ENCODE measurements at regions not wholly inside any gene's neighbourhood (a gene's known extent, or its start where the extent isn't known, plus 50 kb on each side); places are given as distances from the start of the nearest gene placed in this dataset.

DNA sequence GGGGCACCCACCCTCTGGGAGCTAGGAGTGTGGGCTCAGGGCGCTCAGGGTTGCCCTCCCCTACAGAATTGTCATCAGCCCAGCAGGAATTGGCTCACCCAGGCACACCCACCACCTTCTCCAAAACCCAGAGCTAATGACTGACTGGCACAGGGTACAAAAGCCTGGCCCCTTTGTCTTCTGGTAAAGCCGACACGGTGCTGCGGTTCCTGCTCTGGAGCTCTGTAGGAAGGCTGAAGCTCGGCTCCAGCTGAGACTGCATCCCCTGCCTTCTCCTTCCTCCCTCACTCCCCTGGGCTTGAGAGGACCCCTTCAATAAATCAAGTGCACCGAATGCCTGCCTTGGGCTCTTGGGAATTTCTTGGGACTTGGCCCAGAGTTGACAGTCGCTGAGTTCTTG is 117.9 kb upstream of the EEPD1 start (continued):
- TF ChIP-seq SREBF1 (IDR thresholded peaks at IDR 0.05; ENCODE audit: low read length) (no peak), POLR2AphosphoS2 (IDR thresholded peaks at IDR 0.05; ENCODE audit: low read depth, low read length) (no peak), PAX5 (IDR thresholded peaks at IDR 0.05; ENCODE audit: borderline replicate concordance, low read depth, low read length) (no peak)
- TF ChIP-seq, protein P1, sequence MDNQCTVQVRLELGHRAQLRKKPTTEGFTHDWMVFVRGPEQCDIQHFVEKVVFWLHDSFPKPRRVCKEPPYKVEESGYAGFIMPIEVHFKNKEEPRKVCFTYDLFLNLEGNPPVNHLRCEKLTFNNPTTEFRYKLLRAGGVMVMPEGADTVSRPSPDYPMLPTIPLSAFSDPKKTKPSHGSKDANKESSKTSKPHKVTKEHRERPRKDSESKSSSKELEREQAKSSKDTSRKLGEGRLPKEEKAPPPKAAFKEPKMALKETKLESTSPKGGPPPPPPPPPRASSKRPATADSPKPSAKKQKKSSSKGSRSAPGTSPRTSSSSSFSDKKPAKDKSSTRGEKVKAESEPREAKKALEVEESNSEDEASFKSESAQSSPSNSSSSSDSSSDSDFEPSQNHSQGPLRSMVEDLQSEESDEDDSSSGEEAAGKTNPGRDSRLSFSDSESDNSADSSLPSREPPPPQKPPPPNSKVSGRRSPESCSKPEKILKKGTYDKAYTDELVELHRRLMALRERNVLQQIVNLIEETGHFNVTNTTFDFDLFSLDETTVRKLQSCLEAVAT (IDR thresholded peaks at IDR 0.05): no peak

DNA sequence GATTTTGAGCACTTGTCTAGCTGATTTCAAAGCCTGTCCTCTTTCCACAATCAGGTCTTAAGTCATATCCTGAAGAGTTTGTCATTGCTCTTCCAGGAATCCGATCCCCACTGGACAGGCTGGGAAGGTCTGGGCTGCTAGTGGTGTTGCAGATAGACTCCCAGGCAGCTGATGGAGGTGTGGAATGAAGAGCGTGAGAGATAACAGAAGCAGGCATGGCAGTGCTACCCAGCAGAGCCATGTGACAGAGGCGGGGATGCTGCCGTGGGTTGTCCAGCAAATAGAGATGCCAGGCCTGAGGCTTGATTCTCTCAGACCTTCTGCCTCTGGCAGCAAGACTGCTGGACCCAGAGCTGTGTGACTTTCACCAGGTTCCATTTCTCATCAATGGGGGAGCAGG is 116.5 kb upstream of the EEPD1 start:
- ChIA-PET CTCF (interaction anchor here (1.1 kb wide), 1 partner anchor 10 kb away, joined by 4 read pairs; no protein-coding TSS in a partner anchor), SMC1A (ENCODE audit: uncharacterized antibody, unreplicated experiment) (interaction anchor here (1.5 kb wide), 1 partner anchor 9 kb away, joined by 3 read pairs; no protein-coding TSS in a partner anchor), POLR2A (no interaction called here), RAD21 (ENCODE audit: unreplicated experiment) (no interaction called here)
- intact Hi-C loops (cut with micrococcal nuclease; ENCODE audit: unreplicated experiment): no loop called here
- Histone ChIP-seq H3K4me2 (ENCODE audit: control insufficient read depth, insufficient read depth) (no peak overlapping the region), H3K27me3 (replicated peaks in 1 of 2; ENCODE audit: control insufficient read depth in 2 of 2, insufficient read depth in 2 of 2, low read length in 1 of 2) (0 out of 4 replicates have a peak, but pooled peaks cover 0 to 1% of the 10 kb centered on the region in 2 experiments), H4K20me1 (ENCODE audit: control insufficient read depth, insufficient read depth) (no peaks in the 10 kb centered on the region), H3K36me3 (ENCODE audit: control insufficient read depth in 2 of 2, insufficient read depth in 2 of 2, low read length in 1 of 2) (no peaks in the 10 kb centered on the region), H3K9ac (ENCODE audit: control insufficient read depth, insufficient read depth, low read length) (no peak overlapping the region), H3K4me3 (no peak overlapping the region), H3K27ac (ENCODE audit: control insufficient read depth, insufficient read depth) (no peak overlapping the region), H3K4me1 (ENCODE audit: control insufficient read depth, insufficient read depth, low read length) (no peaks in the 10 kb centered on the region), H3K9me3 (replicated peaks; ENCODE audit: control insufficient read depth, insufficient read depth, low read length) (no peaks in the 10 kb centered on the region), H3K79me2 (ENCODE audit: control insufficient read depth, insufficient read depth, low read length) (no peaks in the 10 kb centered on the region), H2AFZ (ENCODE audit: control insufficient read depth, low read depth, low read length) (no peak overlapping the region)
- ATAC-seq (no peak), DNase-seq (ENCODE audit: low read depth, low spot score) (no peak), FAIRE-seq (no peak)
- no TSS peak for BruUV-seq (replicated peaks)
- in situ Hi-C loops (cut with MboI): no loop called here
- WGBS (ENCODE audit: insufficient coverage, insufficient replicate concordance, low lambda C conversion rate, missing lambda C conversion rate): 58% methylated on average over 4 of the region's 4 CpGs
- TF ChIP-seq, protein P2, sequence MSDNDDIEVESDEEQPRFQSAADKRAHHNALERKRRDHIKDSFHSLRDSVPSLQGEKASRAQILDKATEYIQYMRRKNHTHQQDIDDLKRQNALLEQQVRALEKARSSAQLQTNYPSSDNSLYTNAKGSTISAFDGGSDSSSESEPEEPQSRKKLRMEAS (IDR thresholded peaks at IDR 0.05; ENCODE audit: low read depth, low read length): no peak
- TF ChIP-seq RAD21 (IDR thresholded peaks at IDR 0.05; ENCODE audit: insufficient read depth, low read depth, low read length) (no peak), TCF3 (IDR thresholded peaks at IDR 0.05; ENCODE audit: borderline replicate concordance, insufficient read depth, low read depth, low read length) (no peak), ZNF217 (IDR thresholded peaks at IDR 0.05) (no peak), PAX8 (IDR thresholded peaks at IDR 0.05) (no peak), EP300 (IDR thresholded peaks at IDR 0.05; ENCODE audit: borderline replicate concordance in 1 of 2, control insufficient read depth in 1 of 2, low read depth in 2 of 2, low read length in 2 of 2) (no peak), CHD1 (IDR thresholded peaks at IDR 0.05; ENCODE audit: low read depth, low read length) (no peak)
- TF ChIP-seq, protein P3, sequence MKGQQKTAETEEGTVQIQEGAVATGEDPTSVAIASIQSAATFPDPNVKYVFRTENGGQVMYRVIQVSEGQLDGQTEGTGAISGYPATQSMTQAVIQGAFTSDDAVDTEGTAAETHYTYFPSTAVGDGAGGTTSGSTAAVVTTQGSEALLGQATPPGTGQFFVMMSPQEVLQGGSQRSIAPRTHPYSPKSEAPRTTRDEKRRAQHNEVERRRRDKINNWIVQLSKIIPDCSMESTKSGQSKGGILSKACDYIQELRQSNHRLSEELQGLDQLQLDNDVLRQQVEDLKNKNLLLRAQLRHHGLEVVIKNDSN (IDR thresholded peaks at IDR 0.05; ENCODE audit: borderline replicate concordance, extremely low read length, insufficient read depth, low read depth, low read length): no peak
- TF ChIP-seq, protein P4, sequence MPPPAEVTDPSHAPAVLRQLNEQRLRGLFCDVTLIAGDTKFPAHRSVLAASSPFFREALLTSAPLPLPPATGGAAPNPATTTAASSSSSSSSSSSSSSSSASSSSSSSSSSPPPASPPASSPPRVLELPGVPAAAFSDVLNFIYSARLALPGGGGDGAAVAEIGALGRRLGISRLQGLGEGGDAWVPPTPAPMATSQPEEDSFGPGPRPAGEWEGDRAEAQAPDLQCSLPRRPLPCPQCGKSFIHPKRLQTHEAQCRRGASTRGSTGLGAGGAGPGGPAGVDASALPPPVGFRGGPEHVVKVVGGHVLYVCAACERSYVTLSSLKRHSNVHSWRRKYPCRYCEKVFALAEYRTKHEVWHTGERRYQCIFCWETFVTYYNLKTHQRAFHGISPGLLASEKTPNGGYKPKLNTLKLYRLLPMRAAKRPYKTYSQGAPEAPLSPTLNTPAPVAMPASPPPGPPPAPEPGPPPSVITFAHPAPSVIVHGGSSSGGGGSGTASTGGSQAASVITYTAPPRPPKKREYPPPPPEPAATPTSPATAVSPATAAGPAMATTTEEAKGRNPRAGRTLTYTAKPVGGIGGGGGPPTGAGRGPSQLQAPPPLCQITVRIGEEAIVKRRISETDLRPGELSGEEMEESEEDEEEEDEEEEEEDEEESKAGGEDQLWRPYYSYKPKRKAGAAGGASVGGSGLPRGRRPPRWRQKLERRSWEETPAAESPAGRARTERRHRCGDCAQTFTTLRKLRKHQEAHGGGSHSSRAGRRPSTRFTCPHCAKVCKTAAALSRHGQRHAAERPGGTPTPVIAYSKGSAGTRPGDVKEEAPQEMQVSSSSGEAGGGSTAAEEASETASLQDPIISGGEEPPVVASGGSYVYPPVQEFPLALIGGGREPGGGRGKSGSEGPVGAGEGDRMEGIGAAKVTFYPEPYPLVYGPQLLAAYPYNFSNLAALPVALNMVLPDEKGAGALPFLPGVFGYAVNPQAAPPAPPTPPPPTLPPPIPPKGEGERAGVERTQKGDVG (CRISPR knock-in tag; IDR thresholded peaks at IDR 0.05): no peak
- TF ChIP-seq, protein P5, sequence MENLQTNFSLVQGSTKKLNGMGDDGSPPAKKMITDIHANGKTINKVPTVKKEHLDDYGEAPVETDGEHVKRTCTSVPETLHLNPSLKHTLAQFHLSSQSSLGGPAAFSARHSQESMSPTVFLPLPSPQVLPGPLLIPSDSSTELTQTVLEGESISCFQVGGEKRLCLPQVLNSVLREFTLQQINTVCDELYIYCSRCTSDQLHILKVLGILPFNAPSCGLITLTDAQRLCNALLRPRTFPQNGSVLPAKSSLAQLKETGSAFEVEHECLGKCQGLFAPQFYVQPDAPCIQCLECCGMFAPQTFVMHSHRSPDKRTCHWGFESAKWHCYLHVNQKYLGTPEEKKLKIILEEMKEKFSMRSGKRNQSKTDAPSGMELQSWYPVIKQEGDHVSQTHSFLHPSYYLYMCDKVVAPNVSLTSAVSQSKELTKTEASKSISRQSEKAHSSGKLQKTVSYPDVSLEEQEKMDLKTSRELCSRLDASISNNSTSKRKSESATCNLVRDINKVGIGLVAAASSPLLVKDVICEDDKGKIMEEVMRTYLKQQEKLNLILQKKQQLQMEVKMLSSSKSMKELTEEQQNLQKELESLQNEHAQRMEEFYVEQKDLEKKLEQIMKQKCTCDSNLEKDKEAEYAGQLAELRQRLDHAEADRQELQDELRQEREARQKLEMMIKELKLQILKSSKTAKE (IDR thresholded peaks at IDR 0.05; ENCODE audit: low read depth, poor library complexity, severe bottlenecking): no peak
